Duodenal mucosa (tissue), 2 donors: ENCODE measurements at regions not wholly inside any gene's neighbourhood (a gene's known extent, or its start where the extent isn't known, plus 50 kb on each side); places are given as distances from the start of the nearest gene placed in this dataset.

Source experiments
- H3K27ac ChIP-seq: one replicate; pipeline ENCODE4 v1.7.0; 2013; ENCODE audit warnings: low read depth, low read length
- H3K27me3 ChIP-seq, 2 donors: one replicate each; pipeline ENCODE4 v1.7.0; 2013; ENCODE audit warnings: low read length in 2 of 2, control low read depth in 1 of 2; ENCODE audit not compliant: insufficient read depth in 2 of 2, control insufficient read depth in 1 of 2
- H3K36me3 ChIP-seq, 2 donors: one replicate each; pipeline ENCODE4 v1.7.0; 2013; ENCODE audit warnings: low read length in 2 of 2, control low read depth in 1 of 2; ENCODE audit not compliant: insufficient read depth in 2 of 2, control insufficient read depth in 1 of 2
- H3K4me1 ChIP-seq, 2 donors: one replicate each; pipeline ENCODE4 v1.7.0; 2013; ENCODE audit warnings: low read length in 2 of 2, control low read depth in 1 of 2; ENCODE audit not compliant: insufficient read depth in 2 of 2, control insufficient read depth in 1 of 2
- H3K4me3 ChIP-seq, 2 donors: one replicate each; pipeline ENCODE4 v1.7.0; 2013; ENCODE audit warnings: low read length in 2 of 2, low read depth in 1 of 2
- H3K9ac ChIP-seq, 2 donors: one replicate each; pipeline ENCODE4 v1.7.0; 2013; ENCODE audit warnings: low read length in 2 of 2, low read depth in 1 of 2
- H3K9me3 ChIP-seq, 2 donors: one replicate each; pipeline ENCODE4 v1.7.0; 2013; ENCODE audit warnings: low read length in 2 of 2, control low read depth in 1 of 2; ENCODE audit not compliant: control insufficient read depth in 1 of 2

- Histone ChIP-seq H3K27me3 (no peaks in the 10 kb centered on the region), H3K9ac (no peak overlapping the region), H3K4me1 (no peaks in the 10 kb centered on the region), H3K9me3 (no peaks in the 10 kb centered on the region), H3K4me3 (no peak overlapping the region), H3K27ac (no peak overlapping the region), H3K36me3 (no peaks in the 10 kb centered on the region)
Observed at GRCh38 chr10:47139121-47139520, 160.9 kb upstream of the GDF10 start.

DNA sequence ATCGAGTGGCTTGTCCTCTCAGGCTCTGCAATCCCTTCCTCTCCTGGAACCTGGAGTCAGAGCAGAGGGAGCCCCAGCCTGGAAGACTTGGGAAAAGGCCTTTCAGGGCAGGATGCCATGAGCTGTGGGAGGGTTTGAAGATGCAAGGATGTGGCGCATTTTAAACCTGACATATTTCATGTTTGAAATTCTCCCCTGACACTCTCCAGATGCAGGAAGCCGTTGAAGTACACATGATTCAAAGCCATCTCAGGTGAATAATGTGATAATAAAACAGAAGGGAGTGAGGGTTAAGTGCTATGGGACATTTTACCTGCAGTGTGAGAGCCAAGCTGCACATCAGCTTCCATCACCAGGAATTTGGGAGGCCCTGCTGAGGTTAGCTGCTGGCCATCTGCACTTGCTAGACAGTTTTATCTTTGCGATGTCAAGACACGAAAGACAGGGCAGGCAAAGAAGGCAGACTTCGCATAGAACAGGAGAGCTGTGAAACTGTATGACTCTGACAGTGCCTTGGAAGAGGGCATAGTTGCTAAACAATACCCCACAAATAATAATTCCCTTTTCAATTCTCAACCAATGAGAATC lies 159.1 kb upstream of the GDF10 start:
- Histone ChIP-seq H3K4me3 (no peak overlapping the region), H3K9me3 (no peaks in the 10 kb centered on the region), H3K27me3 (no peaks in the 10 kb centered on the region), H3K9ac (no peak overlapping the region), H3K4me1 (no peaks in the 10 kb centered on the region), H3K27ac (no peak overlapping the region), H3K36me3 (no peaks in the 10 kb centered on the region)

GRCh38 chr10:47141349-47141748 lies 158.6 kb upstream of the GDF10 start:
- Histone ChIP-seq H3K36me3 (no peaks in the 10 kb centered on the region), H3K27ac (no peak overlapping the region), H3K9ac (no peak overlapping the region), H3K4me1 (no peaks in the 10 kb centered on the region), H3K27me3 (no peaks in the 10 kb centered on the region), H3K9me3 (no peaks in the 10 kb centered on the region), H3K4me3 (no peak overlapping the region)

DNA sequence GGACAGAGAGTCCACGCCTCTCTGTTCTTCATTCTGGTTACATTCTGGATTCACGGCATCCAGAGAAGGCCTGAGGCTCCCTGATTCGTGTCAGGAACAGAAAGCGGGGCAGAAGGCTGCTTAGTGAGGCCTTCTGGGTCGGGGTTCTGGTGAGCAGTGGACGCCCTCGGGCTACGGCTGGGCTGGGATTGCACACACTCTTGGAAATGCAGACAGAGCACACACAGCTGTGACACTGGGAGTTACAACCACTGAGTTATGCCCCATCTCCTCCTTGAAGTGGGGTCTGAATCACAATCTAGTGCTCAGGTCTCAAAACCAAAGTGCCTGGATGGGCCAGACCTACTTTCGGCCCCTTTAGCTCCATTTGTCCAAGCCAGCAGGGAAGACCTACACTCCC lies 156.9 kb upstream of the GDF10 start:
- H3K9ac ChIP-seq: no peak overlapping the region
- H3K36me3 ChIP-seq: no peaks in the 10 kb centered on the region
- H3K9me3 ChIP-seq: no peaks in the 10 kb centered on the region
- H3K27me3 ChIP-seq: no peaks in the 10 kb centered on the region
- H3K4me1 ChIP-seq: no peaks in the 10 kb centered on the region
- no peak overlapping the region for H3K4me3 ChIP-seq
- no peak overlapping the region for H3K27ac ChIP-seq

DNA sequence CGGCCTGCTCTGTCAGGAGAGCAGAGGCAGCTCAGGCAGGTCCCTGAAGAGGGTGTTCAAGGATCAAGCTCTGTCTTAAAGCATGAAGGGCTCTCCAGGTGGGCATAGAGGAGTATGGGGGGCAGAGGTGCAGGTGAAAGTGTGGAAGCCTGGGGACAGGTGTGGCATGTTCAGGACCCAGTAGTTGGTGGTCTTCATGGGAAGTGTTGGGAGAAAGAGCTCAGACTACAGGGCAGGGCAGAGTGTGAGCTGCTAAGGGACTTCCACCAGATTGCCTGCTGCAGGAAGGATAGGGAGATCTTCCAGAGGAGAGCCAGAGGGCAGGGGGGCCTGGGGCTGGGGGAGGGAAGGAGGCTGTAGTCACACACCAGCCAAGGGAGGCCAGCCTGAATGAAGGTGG lies 156.5 kb upstream of the GDF10 start:
- no peak overlapping the region for H3K4me3 ChIP-seq
- no peaks in the 10 kb centered on the region for H3K9me3 ChIP-seq
- no peaks in the 10 kb centered on the region for H3K36me3 ChIP-seq
- H3K4me1 ChIP-seq: no peaks in the 10 kb centered on the region
- H3K9ac ChIP-seq: no peak overlapping the region
- H3K27ac ChIP-seq: no peak overlapping the region
- no peaks in the 10 kb centered on the region for H3K27me3 ChIP-seq

DNA sequence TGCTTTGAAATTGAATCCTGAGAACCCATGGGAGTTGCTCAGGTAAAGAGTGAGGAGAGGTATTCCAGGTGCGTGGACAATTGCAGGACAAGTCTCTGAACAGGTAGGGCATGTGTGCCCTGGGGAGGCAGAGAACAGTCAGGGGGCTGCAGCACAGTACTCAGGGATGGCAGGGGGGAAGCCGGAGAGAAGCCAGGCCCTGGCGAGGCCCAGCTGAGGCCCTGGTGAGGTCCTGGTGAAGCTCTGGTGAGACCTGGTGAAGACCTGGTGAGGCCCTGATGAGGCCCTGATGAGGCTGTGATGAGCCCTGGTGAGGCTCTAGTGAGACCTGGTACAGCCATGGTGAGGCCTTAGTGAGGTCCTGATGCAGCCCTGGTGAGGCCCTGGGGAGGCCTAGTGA lies 155.5 kb upstream of the GDF10 start:
- Histone ChIP-seq H3K9ac (no peak overlapping the region), H3K4me1 (no peaks in the 10 kb centered on the region), H3K27me3 (no peaks in the 10 kb centered on the region), H3K4me3 (no peak overlapping the region), H3K27ac (no peak overlapping the region), H3K36me3 (no peaks in the 10 kb centered on the region), H3K9me3 (no peaks in the 10 kb centered on the region)

- no peak overlapping the region for H3K4me3 ChIP-seq
- no peaks in the 10 kb centered on the region for H3K9me3 ChIP-seq
- H3K27me3 ChIP-seq: no peaks in the 10 kb centered on the region
- H3K4me1 ChIP-seq: no peaks in the 10 kb centered on the region
- H3K9ac ChIP-seq: no peak overlapping the region
- no peak overlapping the region for H3K27ac ChIP-seq
- no peaks in the 10 kb centered on the region for H3K36me3 ChIP-seq
Observed at GRCh38 chr10:47145290-47145934, 154.6 kb upstream of the GDF10 start.

- H3K9ac ChIP-seq: no peak overlapping the region
- no peaks in the 10 kb centered on the region for H3K27me3 ChIP-seq
- H3K9me3 ChIP-seq: no peaks in the 10 kb centered on the region
- no peaks in the 10 kb centered on the region for H3K36me3 ChIP-seq
- H3K4me1 ChIP-seq: no peaks in the 10 kb centered on the region
- no peak overlapping the region for H3K27ac ChIP-seq
- H3K4me3 ChIP-seq: no peak overlapping the region
Observed at GRCh38 chr10:47146572-47146971, 153.4 kb upstream of the GDF10 start.

GRCh38 chr10:47147186-47147585 lies 152.8 kb upstream of the GDF10 start:
- H3K27ac ChIP-seq: no peak overlapping the region
- no peaks in the 10 kb centered on the region for H3K36me3 ChIP-seq
- H3K9ac ChIP-seq: no peak overlapping the region
- H3K27me3 ChIP-seq: no peaks in the 10 kb centered on the region
- no peaks in the 10 kb centered on the region for H3K9me3 ChIP-seq
- H3K4me1 ChIP-seq: no peaks in the 10 kb centered on the region
- H3K4me3 ChIP-seq: no peak overlapping the region

- Histone ChIP-seq H3K9ac (no peak overlapping the region), H3K27ac (no peak overlapping the region), H3K4me3 (no peak overlapping the region), H3K9me3 (peaks cover 5% of the 10 kb centered on the region in 2 donors), H3K4me1 (no peaks in the 10 kb centered on the region), H3K36me3 (no peaks in the 10 kb centered on the region), H3K27me3 (no peaks in the 10 kb centered on the region)
Observed at GRCh38 chr10:47150581-47150980, 149.4 kb upstream of the GDF10 start.
